A172 (cell line): ENCODE measurements at regions not wholly inside any gene's neighbourhood (a gene's known extent, or its start where the extent isn't known, plus 50 kb on each side); places are given as distances from the start of the nearest gene placed in this dataset.
"Not testable (repeated sequence)": the region's sequence is repeated elsewhere in the genome, so short reads cannot be mapped to it uniquely, and the experiment has no call there.

Experiments used
- DNase-seq: peaks from one replicate; pipeline ENCODE4 v3.0.0-alpha.2; 2015; ENCODE audit warnings: low spot score

DNA sequence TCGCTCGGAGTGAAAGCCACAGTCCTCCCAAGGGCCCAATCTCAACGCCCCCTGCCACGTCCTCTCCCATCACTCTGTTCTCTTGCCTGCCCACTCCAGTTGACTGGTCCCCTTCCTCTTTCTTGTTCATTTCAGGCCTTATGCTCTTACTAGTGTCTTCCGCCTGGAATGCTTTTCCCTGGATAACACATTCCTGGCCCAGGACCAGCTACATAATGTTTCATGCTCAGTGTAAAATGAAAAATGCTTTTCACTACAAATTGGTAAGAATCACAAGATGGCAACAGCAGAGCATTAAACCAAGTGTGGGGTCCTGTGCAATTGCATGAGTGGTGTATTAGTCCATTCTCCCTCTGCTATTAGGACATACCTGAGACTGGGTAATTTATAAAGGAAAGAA, 417.2 kb upstream of the KLHL29 start:
- DNase-seq = no peak

DNA sequence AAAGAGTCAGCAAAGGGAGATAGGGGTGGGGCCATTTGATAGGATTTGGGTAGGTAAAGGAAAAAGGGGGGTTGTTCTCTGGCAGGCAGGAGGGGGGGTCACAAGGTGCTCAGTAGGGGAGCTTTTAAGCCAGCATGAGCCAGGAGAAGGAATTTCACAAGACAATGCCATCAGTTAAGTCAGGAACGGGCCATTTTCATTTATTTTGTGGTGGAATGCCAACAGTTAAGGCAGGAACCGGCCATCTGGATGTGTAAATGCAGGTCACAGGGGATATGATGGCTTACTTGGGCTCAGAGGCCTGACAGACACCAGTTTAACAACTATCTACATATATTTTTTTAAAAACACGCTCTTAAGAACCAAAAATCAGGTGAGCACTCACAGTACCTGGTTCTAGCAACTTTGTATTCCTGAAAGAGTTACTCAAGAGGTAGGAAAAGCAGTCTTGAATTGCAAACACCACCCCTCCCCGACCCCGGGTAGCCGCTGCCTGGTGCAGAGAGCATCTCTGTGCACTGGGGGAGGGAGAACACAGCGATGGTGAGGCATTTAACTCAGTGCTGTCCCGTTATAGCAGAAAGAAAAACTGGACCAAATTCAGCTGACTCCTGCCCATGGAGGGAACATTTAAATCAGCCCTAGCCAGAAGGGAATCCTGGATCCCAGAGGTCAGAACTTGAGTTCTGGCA, 414.5 kb upstream of the KLHL29 start:
- DNase-seq = no peak

DNA sequence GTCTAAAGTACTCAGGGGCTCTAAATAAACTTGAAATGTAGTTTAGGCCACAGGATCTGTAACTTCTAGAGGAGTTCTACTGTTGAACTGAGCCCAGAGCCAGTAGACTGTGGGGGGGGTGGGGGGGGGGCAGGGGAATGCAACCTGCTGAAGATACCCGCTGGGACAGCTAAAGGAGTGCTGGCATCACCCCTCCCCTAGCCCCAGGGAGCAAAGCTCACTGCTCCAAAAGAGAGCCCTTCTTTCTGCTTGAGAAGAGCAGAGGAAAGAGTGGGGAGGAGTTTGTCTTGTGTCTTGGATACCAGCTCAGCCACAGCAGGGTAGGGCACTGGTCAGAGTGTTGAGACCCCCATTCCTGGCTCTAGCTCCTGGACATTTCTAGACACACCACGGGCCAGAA, 414.0 kb upstream of the KLHL29 start:
- DNase-seq = no peak

DNA sequence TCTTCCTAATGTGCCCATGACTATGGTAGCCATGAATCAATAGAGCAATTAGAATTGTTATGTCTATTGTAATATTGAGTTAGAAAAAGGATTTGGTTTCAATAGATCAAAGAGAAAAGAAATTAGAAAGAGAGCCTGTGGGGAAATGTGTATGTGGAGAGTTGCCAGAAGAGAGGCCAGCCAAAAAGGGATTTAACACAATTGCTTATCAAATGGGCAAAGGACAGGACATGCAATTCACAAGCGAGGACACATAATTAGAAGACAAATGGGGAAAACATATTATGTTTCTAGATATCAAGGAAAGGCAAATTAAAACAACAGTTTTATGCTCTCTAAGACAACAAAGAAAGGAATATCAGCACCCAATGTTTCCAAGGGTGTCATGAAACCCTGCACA, 403.2 kb upstream of the KLHL29 start:
- no peak for DNase-seq

DNA sequence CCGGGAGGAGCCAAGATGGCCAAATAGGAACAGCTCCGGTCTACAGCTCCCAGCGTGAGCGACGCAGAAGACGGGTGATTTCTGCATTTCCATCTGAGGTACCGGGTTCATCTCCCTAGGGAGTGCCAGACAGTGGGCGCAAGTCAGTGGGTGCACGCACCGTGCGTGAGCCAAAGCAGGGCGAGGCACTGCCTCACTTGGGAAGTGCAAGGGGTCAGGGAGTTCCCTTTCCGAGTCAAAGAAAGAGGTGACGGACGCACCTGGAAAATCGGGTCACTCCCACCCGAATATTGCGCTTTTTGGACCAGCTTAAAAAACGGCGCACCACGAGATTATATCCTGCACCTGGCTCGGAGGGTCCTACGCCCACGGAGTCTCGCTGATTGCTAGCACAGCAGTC, 400.8 kb upstream of the KLHL29 start:
- not testable (repeated sequence) for DNase-seq

DNA sequence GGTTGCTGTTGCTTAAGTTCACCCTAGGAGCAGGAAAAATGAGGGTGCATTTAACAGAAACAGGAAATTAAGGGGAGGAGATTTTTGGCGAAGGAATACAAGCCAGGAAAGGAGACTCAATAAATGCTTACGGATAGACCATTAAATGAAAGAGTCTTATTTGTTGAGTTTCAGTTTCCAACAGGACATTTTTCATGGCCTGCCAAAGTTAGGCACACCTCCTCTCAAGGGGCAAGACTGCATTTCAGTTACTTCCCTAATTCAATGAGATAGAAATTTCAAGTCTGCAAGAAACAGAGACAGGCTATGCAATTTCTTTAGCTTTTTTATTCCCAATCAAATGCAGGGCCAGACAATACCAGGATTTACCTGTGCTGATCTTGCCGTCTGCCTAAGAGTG, 394.7 kb upstream of the KLHL29 start:
- no peak for DNase-seq

DNA sequence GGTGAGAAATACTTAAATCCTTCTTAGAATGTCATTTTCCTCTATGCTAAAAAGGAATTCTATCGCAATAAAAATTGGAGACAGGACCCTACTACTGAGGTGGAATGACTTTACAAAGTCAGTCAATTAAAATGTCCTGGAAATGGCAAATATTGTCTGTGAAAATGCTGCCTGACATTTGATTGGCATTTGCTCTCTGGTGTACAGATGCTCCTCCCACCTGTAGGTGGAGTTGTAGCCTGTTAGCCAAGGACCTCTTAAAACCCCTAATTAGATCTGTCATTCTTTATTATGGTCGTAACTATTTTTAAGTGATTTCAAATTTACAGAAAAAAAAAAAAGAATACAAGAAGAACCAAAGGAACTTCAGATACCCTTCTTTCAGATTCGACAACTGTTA, 393.1 kb upstream of the KLHL29 start:
- DNase-seq = no peak

DNA sequence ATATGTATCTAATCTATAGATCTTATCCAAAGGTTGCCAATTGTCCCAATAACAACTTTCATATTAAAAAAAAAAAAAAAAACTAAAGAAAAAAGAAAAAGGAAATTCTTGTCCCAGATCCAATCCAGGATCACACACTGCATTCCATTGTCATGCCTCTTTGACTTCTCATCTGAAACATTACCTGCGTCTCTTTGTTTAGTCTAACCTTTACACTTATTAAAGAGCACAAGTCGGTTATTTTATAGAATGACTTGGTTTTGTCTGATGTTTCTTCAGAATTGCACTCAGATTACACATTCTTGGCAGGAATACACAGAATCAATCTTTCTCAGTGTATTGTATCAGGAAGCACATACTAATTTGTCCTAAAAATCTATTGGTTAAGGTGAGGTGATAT, 392.5 kb upstream of the KLHL29 start:
- no peak for DNase-seq

DNA sequence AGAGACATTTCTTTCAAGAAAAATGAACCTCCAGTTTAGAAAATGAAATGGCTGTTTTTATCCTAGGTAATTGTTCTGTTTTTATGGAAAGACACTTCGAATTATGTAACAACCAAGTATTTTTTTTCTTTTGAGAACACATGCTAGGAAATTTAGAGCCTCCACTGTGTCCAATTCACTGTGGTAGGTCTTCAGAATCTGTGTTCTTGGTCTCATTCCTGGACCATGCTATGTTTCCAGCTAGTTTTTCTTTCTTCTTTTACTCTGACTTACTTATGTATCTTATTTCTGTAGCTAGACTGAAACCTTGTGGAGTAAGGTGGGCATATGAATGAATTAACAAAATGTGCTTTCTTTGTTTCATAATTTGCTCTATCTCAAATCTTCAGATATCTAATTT, 391.7 kb upstream of the KLHL29 start:
- DNase-seq = no peak

DNA sequence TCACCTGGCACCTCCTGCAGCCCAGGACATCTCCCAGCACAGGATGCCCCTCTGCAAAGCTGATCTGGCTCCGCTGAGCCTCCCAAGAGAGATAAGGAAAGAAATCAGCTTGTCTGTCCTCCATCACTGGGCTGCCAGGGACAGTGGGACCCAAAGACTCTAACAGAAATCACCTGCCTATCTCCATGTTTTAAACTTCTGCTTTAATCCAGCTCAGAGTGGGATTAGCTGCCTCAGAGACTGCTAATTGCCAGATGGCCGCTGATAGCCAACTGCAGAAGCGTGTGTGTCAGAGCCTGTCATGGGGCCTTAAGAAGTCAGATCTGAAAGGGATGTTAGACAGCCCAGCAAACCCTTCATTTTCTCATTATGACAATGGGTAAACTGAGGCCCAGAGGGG, 389.4 kb upstream of the KLHL29 start:
- DNase-seq = no peak

DNA sequence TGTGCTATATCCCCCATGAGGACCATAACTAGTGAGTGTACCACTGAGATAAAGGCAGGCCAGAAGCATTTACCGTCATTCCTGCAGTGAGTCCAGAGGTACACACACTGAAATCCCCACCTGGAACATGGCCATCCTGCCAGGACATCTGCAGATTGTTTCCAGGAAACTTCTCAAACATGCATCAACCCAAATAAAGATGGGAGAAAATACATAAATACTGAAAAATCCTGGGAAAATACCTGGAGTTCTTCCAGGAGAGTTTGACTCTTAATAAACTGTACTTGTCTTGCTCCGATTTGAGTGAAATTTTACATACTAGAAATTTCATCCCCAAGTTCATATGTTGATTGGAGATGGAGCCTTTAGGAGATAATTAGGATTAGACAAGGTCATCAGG, 388.1 kb upstream of the KLHL29 start:
- DNase-seq = no peak

DNA sequence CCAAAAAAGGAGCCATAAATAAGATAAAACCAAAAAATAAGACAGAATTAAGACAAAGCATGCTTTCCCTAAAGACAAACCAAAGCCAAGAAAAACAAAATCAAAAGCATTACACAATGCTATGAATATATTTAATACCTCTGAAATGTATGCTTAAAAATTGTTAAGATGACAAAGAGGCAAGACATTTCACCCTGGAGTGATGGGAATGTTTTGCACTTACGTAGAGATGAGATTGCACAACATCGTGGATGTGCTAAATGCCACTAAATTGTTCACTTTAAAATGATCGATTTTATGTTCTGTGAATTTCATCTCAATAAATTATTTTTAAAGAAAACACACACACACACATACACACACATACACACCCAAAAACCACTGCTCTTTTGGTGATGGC, 386.6 kb upstream of the KLHL29 start:
- no peak for DNase-seq

DNA sequence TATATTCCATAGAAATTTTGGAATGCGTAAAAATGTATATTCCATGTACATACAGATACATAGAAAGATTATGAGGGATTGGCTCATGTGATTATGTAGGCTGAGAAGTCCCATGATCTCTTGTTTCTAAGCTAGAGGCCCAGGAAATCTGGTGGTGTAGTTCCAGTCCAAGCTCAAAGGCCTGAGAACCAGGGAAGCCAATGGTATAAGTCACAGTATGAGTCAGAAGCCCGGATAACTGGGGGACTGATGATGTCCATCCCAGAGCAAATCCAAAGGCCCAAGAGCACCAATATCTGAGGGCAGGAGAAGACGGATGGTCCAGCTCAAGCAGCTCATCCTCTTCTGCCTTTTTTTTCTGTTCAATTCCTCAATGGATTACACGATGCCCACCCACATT, 385.0 kb upstream of the KLHL29 start:
- DNase-seq = no peak

DNA sequence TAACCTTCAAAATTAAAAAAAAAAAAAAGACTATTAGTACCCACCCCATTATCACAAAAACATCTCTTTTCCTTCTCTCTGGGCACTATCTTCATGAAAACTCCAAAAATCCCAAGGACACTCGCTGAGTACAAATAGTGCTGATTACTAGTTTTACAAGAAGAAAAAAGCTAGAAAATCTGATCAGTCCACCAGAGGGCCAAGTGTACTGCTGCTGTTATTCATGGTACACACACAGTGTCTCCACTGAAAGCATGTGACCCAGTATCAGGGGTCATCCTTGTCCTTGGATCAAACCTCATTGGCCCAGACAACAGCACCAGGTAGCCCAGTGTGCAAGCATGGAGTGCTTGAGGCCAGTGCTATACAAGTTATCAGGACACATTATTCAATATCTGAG, 382.7 kb upstream of the KLHL29 start:
- DNase-seq = no peak

DNA sequence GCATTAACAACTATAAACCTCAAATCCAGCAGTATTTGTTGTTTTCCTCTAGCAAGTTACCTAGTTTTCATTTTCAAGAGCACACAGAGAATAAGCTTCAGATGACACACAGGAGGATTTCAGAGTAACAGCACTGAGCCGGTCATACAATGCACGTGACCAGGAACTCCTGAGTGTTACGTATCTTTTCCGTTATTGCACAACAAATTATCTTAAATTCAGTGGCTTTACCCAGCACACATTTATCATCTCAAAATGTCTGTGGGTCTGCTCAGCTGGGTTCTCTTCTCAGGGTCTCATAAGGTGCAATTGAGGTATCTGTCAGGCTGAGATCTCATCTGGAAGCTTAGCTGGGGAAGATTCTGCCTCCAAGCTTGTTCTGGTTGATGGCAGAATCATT, 379.5 kb upstream of the KLHL29 start:
- DNase-seq = no peak

DNA sequence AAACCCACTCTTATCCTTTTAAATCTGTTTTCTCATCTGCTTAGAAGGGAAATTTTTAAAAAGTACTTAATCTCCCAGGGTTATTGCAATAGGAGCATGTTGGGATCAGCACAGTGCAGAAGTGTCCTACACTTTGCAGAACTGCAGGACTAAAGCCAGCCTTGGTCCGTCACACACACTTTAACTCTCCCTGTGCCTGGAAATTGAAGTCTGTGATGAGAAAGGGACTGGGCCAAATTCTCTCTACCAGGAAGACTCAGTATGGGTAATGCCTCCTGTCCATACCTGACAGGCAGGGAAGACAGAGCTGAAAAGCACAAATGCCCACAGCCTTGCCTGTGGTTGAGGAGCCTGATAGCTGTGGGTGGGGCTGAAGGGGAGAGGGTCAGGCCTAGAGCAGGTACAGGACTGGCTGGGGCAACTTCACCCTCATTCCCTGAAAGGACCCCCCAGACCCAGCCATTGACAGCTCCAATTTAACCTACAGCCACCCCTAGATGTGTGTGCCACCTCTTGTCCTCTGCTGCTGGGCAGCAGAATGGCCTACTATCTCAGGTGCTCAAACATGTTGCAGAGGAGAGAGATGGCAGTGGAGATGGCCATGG, 377.2 kb upstream of the KLHL29 start:
- no peak for DNase-seq

DNA sequence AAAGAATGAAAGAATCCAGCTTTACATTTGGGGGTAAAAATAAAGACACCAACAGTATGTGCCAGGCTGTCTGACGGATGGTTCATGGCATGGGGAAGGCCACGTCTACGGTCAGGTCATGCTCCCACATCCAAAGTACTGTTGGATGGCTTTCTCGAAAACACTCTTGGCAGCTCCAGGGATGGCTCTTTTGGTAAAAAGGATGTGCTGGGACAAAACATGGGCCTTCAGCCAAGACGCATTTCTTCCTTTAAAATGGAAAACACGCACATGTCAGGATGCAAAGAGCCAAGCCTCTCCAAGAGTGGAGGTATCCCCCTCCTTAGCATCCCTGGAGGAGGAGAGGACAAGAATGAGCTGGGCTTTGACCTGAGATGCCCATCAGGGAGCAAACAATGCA, 376.5 kb upstream of the KLHL29 start:
- DNase-seq = no peak

DNA sequence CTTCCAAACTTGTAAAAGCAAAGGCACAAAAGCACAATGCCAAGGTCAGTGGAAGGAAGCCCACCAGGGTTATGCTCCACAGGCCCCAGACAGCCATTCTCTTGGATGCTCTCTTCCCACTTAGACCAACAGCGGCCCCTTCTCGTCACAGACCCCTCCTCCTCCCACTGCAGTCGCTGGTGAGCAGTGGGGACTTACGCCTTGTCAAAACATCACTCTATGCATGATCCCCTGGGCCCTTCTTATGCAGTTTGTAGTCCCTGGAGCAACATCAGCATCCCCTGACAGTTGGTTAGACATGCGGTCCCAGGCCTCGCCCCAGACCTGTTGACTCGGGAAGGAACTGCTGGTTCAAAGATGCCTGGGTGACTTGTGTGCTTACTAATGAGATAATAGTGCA, 376.0 kb upstream of the KLHL29 start:
- DNase-seq = no peak

DNA sequence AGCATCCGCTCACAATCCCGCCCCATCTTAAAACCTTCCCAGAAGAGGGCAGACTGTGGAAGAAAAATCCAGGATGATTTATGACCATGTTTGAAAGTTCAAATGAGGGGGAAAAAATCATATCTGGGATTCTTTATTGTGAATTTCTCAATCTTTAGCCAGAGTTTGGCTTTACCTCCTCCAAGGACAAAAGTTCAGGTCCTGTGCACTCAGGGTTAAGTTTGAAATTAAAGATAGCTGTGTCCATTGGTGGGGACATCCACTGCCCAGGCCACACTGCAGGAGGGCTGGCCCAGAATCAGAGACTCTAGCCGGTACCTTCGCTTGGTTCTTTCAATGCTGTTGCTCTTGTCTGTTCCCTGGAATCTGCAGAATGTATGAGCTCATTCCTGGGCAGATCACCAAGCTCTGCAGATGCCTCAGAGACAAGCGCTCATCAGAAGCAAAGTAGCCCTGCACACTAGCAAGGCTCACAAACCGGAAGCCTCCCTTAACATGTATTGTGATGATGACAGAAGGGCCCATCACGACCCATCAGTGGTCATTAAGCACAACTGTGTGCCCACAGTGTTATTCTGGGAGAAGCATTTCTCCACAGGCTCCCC, 375.3 kb upstream of the KLHL29 start:
- no peak for DNase-seq

DNA sequence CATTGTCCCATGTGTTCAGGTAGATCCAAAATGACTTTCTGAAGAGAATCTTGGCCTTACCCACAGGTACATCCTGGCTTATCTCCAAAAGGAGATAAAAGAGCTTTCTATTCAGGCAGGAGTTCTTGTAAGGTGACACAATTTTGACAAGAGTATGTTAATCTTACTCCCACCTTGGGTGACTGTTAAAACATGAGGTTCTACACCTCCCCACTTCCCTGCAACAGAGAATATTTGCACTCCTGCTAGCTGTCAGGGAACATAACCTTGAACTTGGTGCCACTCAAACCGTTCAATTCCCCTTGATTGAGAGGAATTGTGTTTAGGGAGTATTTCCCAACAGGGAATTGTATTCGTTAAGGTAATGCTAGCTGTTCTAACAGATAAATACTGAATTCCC, 372.5 kb upstream of the KLHL29 start:
- no peak for DNase-seq

DNA sequence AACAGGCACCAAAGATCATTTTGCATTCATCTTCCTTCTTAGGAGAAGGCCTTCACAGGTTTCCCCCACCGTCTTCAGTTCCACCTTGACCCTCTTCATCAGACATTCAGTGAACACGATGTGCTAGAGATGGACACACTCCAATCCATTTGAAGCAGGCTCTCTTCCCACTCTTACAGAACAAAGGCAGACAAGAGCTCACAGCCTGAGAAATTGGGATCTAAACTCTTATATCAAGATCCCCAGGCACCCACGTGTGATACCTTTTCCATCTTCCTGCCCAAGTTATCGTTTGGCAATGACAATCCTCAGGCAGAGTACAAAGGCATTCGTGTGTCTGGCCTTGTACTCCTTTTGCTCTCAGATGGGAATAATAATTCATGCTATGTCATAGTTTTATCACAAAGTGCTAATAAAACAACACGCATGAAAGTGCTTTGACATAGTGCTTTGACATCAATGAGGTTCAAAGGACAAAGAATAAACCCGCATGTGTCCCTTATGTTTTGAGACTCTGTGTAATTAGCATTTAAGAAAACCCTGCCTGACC, 369.3 kb upstream of the KLHL29 start:
- DNase-seq = no peak

DNA sequence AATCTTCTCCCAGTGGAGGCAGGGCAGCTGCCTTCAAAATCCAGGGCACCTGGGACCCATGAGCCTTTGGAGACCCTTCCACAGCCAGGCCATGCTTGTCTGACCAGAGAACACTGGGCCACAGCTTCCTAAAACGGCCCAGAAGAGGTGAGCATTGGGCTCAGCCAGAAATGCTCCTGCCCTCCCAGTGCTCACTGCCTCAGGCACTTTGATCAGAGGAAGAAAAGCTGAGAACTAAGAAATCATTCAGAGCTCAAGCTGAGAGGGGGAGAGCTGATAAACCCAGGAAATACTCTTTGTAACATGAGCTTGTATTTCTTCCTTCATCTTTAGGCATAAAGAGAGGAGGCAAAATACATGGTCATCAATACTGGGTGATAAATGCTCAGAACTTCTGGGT, 365.5 kb upstream of the KLHL29 start:
- no peak for DNase-seq

DNA sequence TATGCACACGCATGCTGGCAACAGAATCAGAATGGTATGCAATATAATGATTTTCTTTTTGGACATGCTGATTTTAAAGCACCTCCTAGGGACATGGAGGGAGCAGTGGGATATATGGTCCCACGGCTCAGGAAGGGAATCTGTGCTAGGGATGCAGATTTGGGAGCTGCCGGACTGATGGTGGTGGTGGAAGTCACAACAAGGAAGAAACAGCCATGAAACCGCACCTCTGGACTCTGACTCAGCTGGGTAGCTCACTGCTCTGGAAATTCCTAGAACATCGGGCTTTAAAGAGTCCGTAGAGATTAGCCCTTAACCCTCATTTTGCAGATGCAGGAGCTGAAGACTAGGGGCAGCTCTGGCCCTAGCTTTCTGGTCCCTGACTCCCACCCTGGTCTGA, 364.3 kb upstream of the KLHL29 start:
- no peak for DNase-seq
